HG03565 (cell line): ENCODE measurements at regions not wholly inside any gene's neighbourhood (a gene's known extent, or its start where the extent isn't known, plus 50 kb on each side); places are given as distances from the start of the nearest gene placed in this dataset.

Source experiments
- ATAC-seq: cut with Tn5 transposase; IDR thresholded peaks from one replicate; pipeline ENCODE4 v1.9.1; 2021; ENCODE audit warnings: mild to moderate bottlenecking, moderate library complexity; ENCODE audit not compliant: unreplicated experiment

DNA sequence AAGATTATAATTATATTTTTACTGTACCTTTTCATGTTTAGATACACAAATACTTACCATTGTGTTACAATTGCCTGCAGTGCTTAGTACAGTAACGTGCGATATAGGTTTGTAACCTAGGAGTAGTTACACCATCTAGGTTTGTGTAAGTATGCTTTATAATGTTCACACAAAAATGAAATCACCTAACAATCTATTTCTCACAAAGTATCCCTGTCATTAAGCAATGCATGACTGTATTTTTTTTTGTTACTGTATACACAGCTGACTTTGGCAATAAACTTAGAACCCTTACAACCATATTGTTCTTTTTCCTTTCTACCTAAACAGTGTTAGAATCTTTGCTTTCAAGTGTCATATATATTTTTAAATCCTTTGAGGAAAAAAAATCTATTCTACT, 303.0 kb upstream of the E2F7 start:
- no peak for ATAC-seq

DNA sequence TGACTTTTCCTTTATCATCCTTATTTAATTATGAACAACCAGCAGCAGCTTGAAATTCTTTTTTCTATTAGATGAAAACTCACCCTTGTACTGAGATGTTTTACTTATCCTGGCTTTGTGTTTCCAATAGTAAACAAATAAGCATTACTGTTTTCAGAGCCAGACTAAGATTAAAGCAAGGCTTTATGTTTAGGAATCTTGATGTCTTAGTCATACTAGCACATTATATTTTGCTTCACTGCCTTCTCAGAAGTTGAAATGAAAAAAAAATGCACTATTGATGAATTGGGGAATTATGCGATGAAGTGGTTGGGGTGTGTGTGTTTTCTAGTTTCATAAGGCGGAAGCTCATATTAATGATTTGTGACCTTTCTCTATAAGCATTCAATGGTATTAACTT, 301.2 kb upstream of the E2F7 start:
- no peak for ATAC-seq

DNA sequence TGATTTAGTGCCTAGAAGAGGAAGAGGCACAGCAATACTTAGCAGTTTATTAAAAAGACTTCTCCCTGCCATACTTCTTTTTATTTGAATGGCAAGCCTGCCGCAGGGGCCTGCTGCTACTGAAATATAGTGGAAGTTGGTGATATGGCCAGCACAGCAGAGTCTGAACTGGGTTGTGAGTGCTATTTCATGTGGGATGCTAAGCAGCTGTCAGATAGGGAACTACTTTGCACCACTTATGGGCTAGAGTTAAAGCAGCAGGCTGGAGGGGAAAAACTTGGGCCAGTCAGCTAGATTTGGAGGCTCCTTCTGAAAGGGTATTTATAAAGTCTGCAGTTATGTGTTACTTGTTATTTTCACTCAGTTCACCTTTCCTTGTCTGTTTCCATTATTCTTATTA, 299.0 kb upstream of the E2F7 start:
- no peak for ATAC-seq

DNA sequence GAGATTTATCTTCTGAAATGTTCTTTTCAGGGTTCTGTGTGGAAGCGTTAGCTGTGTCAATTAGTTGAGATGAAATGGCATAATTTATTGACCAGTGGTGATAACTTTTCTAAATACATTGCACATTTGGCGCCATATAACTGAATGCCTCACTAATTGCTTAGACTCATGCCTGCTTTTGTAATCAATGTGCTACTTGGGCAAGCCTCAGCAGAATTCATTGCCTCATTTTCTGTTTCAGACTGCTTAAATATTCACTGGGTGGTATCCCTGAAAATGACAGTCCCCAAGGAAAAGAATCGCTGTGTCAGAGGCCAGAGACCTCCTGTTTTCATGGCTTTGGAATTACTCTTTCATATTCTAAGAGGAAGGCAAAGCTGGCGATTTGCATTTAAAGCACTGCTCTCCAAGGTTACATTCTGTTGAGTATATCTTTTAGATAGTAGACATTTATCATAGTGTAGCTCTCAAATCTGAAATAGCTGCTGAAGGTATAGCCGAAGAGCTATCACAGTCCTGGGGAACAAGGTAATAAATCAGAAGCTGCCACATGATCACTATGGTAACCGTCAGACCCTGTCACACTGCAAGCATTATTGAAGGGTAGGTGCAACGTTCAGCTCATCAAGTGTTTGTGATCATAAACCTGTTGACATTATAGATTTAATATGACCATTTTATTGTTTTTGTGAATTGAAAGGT, 297.3 kb upstream of the E2F7 start:
- ATAC-seq, result no peak

DNA sequence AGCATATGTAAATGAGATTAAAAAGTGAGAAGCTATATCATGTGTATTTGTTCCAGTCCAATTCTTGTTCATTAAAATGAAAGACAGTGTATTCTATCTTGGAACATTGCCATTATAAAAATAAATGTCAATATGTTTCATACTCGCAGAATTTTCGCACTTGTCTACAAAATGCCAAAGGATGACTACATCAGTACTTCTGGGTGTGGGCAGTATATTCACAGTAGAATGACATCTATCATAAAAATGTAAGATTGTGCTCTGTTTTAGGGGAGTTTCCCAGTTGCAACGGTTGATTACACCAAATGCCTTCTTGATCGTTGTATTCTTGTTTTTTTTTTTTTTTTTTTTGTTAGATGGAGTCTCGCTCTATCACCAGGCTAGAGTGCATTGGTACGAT, 292.3 kb upstream of the E2F7 start:
- ATAC-seq, result no peak

DNA sequence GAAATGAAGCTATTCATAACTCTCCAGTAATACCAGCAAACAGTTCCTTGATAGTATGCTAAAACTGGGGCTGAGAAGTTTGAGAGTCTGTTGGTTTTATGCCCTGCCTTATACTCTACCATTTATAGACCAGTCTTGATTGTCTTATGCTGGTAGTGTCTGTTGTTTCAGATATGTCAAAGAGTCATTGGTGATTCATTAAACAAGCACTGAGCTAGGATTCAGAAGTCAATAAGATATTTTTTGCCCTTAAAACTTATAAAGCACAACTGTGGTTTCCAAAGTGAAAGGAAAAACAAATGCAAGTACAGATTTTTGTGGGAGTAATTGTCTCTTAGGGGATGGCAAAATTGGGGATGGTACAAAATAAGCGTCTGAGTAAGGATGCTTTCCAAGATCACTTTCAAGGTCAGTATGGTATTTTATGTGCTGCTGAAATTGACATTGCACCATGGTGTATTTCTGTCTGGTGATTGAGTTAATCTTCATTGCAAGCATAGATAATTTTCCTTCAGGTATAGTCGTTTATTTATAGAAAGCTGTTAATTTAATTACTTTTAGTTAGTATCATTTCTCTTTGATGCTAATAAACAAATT, 289.5 kb upstream of the E2F7 start:
- ATAC-seq, result no peak

DNA sequence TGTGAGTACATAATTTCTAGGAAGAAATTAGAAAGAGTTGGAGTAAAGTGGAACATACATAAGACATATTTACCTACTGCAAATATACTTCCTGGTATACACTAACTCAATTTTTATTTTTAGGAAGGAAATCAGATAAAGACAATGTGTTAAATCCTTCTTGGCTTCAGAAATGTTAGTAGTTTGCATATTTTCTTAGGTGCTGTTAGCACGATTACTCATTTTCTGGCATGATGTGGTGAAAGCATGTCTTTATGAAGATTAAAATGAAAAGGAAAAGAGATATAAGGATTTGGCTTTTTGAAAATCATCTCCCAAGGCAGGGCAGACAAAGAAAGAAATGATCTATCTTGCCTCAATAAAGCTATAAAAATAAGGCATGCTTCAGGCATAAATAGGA, 287.6 kb upstream of the E2F7 start:
- ATAC-seq, result no peak

DNA sequence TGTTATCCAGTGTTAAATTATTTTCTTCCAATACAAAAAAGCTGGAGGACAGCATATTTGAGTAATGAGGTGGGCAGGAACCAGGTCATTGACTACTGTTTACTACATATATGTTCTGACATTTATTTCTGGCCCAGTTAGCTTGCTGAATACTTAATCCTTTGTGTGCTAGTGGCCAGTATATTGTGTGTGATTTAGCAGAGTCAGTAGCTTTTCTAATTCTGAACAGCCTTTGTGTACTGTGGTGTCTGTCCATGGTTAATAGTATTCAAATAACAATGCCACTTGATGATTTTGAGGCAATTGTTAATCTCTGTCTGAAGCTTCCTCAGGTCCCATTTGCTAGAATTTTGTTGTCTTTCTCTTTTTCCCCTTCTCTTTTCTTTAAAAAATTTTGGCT, 286.5 kb upstream of the E2F7 start:
- no peak for ATAC-seq

DNA sequence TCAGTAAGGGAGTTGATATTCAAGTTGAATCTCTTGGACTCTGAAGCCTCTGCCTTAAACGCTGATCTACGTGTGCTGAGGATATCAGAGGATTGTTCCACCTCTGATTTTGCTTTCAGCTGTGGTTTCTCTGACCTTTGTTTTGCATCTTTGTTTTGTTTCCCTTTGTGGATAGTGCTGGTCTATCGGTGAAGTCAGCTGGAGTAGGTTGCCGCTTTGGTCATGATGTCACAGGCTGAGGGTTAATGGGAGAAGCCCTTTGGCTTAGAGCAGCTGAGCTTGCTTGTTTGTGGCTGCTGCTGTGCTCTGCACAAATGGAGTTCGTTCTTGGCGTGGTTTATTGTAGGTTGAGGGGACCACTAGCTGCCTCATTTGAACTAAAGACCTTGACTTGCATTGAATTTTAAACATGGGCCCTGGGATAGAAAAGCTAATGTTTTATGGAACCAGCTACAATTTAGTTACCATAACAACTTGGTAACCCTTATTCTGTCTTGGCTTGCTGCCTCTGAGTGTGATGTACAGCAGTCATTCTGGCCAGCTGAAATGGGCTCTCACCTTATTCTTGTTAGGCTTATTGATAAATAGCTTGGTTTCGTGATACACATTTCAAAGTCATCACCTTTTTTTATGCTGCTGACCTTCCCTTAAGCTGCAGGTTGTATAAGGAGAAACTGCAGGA, 284.5 kb upstream of the E2F7 start:
- no peak for ATAC-seq

DNA sequence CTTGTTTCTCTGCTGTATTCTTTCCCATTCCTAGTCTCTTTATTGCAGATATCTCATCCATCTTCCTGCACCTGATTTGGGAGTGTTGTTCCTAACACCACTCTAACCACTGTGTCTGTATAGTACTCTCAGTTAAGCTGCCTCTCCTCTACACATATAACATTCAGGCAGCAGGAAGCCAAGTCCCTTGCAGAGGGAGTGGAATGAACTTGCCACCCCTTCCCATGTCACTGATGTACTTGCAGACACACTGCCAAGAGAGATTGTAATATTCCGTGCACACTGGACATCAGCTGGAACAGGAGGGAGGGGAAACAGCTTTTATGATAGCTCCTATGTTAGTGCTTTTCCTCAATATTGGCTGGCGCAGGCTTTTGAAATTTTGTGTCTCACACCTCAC, 281.6 kb upstream of the E2F7 start:
- no peak for ATAC-seq

DNA sequence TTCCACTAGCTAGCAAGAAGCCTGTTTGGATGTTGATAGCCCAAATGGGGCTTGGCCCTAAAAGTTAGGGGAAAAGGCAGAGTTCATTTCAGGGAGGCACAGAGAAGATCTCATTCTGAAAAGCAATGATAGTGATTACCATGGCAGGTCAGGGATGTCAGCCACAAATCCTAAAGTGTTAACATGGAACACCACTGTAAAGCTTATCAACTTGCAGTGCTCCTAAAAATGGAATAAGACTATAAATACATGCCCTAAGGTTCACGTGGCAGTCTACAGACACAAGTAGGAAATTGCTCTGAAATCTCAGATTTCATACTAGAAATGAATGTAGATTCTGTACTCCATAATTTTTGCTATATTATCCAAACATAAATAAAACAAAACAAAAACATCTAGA, 280.0 kb upstream of the E2F7 start:
- no peak for ATAC-seq

DNA sequence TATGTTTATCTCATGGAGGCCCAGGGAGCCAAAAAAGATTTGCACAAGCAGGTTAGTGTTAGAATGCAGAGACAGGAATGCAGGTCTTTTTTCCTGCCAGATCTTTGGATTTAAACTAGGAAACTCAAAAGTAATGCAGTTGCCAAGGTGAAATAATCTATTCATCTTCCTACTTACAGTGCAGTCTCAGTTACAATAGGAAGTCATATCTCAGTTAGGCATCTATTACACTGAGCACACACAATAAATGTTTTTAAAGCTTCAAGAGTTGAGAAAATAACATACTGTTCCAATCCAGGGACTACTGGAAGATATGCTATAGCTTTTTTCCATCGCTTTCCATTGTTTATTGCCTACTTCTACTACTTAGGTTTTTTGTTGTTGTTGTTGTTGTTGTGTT, 279.3 kb upstream of the E2F7 start:
- no peak for ATAC-seq

DNA sequence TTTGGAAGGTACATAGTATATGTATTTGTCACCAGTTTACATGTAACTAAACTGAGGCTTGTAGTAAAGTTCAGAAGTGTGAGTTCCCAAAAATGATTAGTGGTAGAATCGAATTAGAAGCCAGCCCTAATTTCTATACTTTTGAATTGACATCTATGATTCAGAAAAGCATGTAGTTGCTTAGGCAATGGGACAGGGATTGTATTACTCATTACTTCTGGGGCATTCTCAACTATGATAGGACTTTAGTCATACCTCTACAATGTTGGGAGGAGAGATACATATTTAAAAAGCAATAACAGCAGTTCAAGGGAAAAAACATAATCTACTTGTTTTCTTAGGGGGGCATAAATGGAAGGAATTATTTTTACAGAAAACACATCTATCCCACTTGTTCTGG, 277.9 kb upstream of the E2F7 start:
- no peak for ATAC-seq

DNA sequence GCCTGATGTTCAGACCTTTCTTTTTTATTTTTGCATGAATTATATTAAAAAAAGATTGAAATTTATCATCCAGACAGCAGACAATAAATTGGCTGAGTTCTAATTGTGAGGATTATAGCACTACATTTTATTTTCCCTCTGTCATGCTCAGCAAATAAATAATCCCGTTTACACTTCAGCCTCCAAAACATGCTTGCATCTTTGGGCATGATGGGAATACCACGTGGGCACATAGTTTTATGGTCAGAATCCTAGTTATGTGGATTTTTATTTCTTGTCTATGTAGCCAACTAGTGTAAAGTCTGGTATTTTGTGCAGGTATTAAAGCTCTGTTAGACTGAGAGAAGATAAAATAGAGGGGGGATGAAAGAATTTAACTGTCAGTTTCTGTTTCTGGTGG, 276.9 kb upstream of the E2F7 start:
- ATAC-seq, result no peak

DNA sequence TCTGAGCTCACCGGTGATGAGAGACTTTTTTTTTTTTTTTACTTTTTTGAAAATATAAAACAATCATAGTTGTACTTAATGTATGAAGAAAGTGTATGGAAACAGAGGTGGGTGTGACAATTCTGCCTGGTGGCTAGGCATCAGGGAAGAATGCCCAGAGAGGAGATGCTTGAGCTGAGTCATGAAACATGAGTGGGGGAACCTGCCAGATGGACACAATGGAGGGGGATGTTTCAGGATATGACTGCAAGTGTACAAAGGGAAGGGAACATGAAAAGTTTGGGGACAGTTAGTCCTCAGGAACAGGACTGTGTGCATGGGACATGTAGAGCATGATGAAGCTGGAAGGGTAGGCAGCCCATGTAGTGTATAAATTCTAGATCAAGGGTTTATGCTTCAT, 274.2 kb upstream of the E2F7 start:
- no peak for ATAC-seq

DNA sequence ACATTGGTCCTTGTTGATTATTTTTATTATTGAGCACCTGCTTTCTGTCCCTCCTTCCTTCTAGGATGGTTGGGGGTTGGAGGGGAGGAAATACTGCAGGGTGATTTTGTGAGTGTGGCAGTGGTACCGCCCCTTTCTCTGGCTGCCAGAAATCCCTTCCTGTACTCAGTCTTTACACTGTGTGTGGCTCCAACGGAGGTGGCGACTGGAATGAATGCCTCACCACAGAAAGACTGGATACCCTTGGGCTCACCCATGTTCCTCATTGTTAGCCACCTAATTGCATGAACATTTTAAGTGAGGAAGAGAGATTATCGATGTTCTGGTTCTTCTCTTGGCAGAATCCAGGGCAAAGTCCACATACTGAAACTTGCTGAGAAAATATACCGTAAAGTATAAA, 272.0 kb upstream of the E2F7 start:
- ATAC-seq, result no peak

DNA sequence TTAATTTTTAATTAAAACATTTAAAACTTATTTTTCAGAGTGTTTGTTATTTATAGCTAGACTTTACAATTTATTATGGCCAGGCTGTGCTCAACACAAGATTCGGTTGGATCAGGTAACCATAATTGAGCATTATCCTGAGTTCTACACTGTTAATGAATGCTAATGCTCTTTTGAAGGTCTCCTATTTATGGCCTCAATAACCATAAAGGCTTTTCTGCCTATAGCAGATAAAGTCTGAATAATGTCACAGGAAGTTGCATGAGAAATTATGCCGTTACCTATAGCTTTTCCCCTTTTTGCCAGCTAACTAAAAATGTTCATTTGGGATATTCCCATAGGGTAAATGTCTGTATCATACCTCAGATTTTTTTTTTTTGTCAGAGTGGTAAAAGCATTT, 269.4 kb upstream of the E2F7 start:
- ATAC-seq, result no peak

DNA sequence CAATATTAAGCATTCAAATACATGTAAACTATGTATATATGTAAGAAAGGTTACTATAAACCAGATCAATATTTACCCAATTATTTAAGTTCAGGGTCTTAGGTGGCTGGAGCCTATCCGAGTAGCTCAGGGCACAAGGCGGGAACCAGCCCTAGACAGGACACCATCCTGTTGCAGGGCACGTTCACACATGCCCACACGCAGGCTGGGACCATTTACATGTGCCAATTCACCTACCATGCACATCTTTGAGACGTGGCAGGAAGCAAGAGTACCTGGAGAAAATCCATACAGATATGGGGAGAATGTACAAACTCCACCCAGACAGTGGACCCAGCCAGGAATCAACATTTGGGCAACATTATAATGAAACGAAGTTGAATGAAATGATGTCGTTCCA, 263.0 kb upstream of the E2F7 start:
- ATAC-seq, result no peak

DNA sequence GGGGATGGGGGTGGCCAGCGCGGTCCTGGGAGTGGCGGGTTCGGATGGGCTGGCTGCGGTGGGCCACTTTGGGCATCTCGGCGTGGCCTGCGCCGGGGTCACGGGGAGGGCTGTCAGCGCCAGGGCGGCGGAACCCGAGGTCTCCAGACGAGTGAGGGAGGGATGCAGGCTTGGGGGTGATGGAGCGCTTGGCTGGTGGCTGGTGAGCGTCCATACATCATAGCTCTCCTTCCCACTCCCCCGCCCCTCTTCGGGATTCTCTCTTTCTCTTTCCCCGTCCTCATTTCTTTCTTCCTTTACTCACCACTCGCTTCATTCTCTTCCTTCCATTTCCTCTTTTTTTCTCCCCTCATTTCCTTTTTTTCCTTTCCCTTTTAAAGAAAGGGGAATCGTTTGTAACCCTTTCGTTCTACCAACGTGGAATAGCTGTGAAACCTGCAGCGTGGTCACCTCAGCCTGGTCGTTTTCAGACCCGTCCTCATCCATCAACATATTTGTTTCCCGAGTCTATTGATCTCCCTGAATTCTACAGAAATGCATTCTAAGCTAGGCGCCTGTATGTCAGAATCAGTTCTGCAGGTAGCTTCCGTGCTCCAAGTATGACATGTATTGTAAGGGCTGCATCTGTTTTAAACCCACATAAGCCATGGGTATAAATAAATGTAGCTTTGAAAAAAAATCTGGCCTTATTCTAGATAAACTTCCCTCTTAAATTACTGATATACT, 260.3 kb upstream of the E2F7 start:
- ATAC-seq, result no peak

DNA sequence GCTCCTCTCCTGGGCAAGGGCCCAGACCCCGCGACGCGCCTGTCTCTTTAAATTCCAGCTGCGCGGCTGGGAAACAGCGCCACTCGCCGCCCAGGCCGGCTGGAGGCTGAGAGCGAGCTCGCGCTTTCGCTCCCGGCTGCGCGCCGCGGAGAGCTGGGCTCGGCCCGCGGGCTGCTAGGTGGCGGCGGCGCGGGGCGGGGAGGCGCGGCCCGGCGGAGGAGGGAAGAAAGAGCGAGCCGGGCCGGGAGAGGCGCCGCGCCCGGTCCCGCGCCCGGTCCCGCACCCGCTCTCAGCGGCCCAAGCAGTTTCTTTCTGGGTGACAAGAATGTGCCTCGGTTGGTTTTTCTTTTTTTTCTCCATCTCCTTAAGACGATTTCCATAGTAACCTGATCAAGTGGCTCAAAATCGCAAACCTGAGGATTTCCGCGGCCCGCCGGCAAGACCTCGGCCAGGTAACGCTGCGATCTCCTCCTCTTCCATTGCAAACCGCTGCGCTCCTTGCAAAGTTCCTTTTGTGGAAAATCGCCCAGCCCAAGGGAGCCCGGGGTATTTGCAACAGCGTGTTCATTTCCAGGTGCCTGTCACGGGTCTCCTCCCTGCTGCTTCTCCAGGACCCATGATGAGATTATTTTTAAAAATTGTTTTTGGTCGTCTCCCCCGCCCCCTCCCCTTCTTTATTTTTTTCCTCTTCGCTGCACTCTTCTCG, 259.5 kb upstream of the E2F7 start:
- ATAC-seq, result peak; percentile 93

DNA sequence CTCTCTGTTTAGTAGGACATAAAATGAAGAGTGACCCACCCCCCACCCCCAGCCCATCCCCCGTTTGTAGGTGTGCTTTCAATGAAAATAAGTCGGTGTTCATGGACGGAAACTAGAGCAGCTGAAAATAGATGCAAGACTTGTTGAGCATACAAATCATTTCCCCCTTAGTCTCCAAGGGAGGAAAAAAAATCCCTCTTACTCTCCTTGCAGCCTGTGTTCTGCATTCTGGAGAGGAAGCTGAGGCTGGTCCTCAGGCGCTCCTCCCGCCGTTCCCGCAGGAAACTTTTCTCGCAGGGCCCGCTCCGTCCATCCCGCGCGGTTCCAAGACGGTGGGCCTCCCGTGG, 259.0 kb upstream of the E2F7 start:
- ATAC-seq, result no peak
